GM18520 (cell line): ENCODE measurements at regions not wholly inside any gene's neighbourhood (a gene's known extent, or its start where the extent isn't known, plus 50 kb on each side); places are given as distances from the start of the nearest gene placed in this dataset.

Source experiments
- ATAC-seq: cut with Tn5 transposase; IDR thresholded peaks from one replicate; pipeline ENCODE4 v1.9.1; 2021; ENCODE audit not compliant: unreplicated experiment

- ATAC-seq: no peak
Observed at GRCh38 chr12:105740369-105740768, 398.4 kb downstream of the NUAK1 start.

- no peak for ATAC-seq
Observed at GRCh38 chr12:105740970-105741725, 397.6 kb downstream of the NUAK1 start.

GRCh38 chr12:105741786-105742566, 396.8 kb downstream of the NUAK1 start:
- ATAC-seq: no peak

GRCh38 chr12:105742567-105742874, 396.2 kb downstream of the NUAK1 start:
- ATAC-seq: no peak

- ATAC-seq: no peak
Observed at GRCh38 chr12:105744371-105745058, 394.2 kb downstream of the NUAK1 start.

- no peak for ATAC-seq
Observed at GRCh38 chr12:105745811-105746210, 392.9 kb downstream of the NUAK1 start.

GRCh38 chr12:105748806-105749600, 389.8 kb downstream of the NUAK1 start:
- no peak for ATAC-seq

GRCh38 chr12:105750096-105750495, 388.7 kb downstream of the NUAK1 start:
- ATAC-seq: no peak

GRCh38 chr12:105754313-105754712, 384.4 kb downstream of the NUAK1 start:
- no peak for ATAC-seq

- ATAC-seq: no peak
Observed at GRCh38 chr12:105756961-105757360, 381.8 kb downstream of the NUAK1 start.

- no peak for ATAC-seq
Observed at GRCh38 chr12:105759149-105759548, 379.6 kb downstream of the NUAK1 start.

GRCh38 chr12:105761075-105761474, 377.7 kb downstream of the NUAK1 start:
- ATAC-seq: no peak

GRCh38 chr12:105764216-105764835, 374.4 kb downstream of the NUAK1 start:
- no peak for ATAC-seq

GRCh38 chr12:105765053-105766014, 373.4 kb downstream of the NUAK1 start:
- ATAC-seq: no peak

GRCh38 chr12:105766029-105766428, 372.7 kb downstream of the NUAK1 start:
- ATAC-seq: no peak

- ATAC-seq: no peak
Observed at GRCh38 chr12:105769486-105769885, 369.3 kb downstream of the NUAK1 start.

GRCh38 chr12:105773471-105773870, 365.3 kb downstream of the NUAK1 start:
- ATAC-seq: no peak

- ATAC-seq: no peak
Observed at GRCh38 chr12:105774037-105774436, 364.7 kb downstream of the NUAK1 start.

- ATAC-seq: no peak
Observed at GRCh38 chr12:105775343-105775742, 363.4 kb downstream of the NUAK1 start.
